Stimulated activated CD4-positive, alpha-beta T cell treated with anti-CD3 and anti-CD28 coated beads, Interleukin-4, amount 100 ng/mL, for 1 hour (primary cell): ENCODE measurements at regions not wholly inside any gene's neighbourhood (a gene's known extent, or its start where the extent isn't known, plus 50 kb on each side); places are given as distances from the start of the nearest gene placed in this dataset.
A peak's percentile ranks its signal among the peaks of the same experiment; 100 is the strongest.

Source experiments
- DNase-seq: peaks from one replicate; pipeline ENCODE4 v3.0.0-alpha.2; 2020

DNA sequence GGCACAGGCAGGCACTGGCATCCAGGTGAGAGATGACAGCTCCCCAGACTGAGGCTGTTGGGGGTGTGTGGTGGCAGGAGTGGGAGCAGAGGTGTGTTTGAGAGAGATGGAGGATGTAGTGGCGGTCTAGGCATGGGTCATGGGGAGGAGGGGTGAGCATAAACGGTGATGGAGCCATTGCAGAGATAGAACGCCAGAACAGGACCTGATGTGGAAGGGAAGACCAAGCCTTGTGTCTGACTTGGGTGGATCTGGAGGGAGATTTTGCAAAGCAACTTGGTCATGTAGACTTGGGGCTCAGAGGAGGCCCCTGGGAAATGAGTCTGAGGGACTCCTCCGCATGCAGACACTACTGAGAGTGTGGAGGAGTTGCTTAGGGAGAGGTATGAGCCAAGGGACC lies 50.0 kb upstream of the CLDN5 start:
- no peak for DNase-seq

DNA sequence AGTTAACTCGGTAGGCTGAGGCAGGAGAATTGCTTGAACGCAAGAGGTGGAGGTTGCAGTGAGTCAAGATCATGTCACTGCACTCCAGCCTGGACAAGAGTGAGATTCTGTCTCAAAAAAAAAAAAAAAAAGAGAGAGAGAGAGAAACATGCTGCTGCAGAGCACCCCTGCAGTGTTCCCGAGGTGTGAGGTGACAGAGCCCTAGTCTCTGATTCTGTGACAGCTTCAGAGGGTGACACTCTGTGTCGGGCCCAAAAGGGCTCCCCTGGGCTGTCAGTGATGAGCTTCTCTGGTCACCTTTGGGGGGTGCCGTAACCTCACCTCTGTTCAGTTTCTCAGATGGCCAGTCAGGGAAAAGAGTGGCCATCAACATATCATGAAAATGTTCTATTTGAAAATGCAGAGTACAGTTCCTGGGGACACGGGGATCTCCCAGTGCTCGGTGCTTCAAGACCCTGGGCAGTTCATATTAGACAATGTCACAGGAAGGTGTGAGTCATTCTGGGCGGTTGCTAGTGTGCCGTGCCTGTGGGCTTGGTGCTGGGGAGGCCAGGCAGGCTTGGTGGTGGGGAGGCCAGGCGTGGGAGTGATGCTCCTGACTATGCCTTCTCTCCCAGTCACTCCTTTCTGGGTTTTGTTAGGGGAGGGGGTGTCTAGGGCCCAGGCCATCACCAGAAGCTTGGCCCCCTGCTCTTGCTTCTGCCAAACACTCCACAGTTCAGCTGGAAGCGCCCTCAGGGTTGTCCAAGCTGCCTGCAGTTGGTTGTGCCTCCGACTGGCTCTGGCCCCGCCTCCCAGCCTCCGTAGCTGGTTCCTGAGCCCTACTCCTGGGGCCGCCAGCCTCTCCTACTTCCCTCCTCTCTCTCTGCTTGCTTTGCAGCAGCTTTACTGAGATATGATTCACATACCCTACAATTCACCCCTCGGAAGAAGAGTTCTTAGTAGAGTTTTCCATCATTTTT lies 52.5 kb upstream of the CLDN5 start:
- peak; percentile 58 for DNase-seq

DNA sequence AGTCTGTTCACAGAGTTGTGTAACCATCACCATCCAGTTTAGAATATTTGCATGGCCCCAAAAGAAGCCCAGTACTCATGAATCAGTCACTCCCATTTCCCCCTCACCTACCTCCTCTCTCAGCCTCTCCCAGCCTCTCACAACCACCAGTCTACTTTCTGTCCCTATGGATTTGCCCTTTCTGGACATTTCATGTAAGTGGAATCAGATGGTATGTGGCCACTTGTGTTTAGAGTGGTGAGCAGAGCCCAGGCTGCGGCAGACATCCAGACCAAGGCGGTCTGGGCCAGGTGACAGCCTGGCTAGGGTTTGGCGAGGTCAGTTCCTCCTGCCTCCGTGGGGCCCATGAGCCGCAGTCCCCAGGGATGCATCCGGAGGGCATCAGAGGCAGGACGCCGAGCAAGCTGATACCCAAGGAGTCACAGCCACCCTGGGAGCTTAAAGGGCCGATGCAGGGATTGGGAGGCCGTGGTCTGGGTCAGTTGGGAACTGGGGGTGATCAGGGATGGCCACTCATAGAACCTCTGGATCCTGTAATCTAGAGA lies 53.3 kb upstream of the CLDN5 start:
- DNase-seq = no peak

DNA sequence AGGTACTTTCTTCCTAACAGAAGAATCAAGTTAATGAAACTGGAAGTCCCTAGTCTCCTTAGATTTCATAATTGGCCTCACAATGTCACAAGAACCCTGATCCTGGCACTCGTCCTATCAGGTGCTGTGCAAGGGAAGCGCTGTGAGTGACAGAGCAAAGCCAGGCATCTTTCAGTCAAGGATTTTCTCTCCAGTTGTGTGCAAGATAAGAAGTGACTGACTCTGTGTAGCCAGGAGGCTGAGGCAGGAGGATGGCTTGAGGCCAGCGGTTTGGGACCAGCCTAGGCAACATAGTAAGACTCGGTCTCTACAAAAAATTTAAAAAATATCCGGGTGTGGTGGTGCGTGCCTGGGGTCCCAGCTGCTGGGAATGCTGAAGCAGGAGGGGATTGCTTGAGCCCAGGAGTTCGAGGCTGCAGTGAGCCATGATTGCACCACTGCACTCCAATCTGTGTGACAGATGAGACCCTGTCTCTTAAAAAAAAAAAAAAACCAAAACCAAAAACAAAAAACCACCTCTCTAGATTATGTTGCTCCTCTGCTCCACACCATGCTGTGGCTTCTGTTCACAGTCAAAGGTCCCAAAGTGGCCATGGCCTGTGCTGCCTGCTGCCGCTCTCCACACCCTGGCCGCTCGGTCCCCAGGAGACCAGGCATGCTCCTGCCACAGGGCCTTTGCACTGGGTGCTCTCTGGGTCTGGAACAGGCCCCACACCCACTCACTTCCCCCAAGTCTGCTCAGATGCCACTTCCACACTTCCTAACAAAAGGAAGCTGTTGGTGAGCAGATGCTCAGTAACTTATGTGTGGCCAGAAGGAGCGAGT lies 54.2 kb upstream of the CLDN5 start:
- DNase-seq = no peak

DNA sequence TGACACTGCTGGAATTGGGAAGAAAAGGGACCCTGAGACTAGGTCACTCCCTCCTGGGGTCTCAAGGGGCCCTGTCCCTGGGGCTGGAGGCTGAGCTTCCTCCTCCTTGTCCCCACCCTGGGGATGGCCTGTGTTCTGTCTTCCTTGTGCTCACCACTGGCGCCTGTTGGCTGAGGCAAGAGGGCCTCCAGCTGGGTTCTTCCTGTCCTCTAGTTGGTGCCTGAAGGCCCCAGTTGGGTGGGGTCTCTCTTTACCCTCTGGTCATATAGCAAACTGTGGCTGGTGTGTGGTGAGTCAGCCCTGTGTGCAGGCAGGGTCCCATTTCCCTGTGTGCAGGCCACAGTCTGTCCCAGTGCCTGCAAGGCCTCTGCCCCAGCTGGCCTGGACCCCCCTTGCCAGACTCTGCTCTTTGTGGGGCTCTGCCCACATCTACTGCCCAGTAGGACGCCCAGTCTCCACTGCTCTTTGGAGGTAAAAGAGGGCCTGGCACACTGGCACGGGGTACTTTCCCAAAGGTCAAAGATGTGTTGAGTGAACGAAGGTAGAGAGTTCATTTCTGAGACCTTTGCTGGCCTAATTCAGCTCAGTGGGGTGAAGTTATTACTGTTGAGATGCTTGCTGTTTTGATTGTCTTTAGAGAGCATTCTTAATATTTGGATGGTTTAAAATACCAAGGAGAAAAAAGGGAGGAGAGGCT lies 55.1 kb upstream of the CLDN5 start:
- DNase-seq = no peak

DNA sequence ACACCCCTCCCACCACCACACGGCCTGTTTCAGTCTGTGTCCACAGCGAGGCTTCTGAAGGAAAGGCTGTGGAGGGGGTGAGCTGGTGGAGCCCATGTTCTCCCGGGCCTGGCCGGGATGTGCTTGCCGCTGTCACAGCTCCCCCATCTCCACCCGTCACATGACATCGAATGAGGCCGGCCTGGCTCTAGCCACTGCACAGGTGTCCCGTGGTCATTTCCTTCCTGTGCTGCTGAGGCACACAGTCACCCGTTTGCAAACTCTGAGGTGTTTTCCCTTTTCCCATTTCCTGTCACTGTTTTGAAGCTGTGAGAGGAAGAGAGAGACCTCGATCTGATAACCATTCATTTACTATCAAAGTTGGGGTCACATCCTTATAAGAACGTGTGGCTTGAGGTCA lies 55.7 kb upstream of the CLDN5 start:
- DNase-seq = no peak

DNA sequence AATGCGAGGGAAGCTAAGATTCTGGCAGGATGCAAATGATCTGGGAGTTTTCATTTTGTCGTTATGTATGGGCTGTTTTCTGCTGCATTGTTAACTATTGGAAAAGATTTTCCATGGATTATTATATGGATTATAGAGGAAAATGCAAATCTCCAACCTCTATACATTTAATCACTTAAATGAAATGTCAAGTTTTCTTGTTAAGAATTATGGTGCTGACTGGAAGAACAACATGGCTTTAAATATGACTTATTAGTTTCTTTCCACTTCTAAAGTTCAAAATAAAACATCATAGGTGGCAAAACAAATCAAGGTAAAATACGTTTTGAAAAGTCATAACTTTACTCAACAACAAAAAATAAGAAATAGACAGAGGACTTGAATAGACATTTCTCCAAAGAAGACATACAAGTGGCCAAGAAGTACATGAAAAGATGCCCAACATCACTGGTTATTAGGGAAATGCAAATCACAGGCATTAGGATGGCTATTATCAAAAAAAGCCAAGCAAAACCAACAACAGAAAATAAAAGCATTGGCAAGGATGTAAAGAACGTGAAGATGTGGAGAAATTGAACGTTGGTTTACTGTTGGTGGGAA lies 56.2 kb upstream of the CLDN5 start:
- no peak for DNase-seq

DNA sequence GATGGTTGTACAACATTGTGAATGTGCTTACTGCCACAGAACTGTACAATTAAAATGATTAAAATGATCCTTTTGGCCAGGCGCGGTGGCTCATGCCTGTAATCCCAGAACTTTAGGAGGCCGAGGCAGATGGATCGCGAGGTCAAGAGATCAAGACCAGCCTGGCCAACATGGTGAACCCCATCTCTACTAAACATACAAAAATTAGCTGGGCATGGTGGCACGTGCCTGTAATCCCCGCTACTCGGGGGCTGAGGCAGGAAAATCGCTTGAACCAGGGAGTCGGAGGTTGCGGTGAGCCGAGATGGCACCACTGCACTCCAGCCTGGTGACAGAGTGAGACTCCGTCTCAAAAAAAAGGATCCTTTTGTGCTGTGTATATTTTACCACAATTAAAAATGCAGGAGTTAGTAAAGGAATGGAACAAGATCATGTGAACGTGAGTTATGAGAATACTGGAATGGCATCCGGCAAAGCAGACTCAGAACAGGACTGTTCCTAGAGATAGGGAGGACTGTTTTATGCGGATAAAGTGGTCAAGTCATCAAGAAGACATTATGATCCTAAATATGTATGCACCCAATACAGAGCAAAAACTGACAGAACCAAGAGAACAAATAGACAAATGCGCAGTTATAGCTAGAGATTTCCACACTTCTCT lies 58.0 kb upstream of the CLDN5 start:
- DNase-seq = no peak

DNA sequence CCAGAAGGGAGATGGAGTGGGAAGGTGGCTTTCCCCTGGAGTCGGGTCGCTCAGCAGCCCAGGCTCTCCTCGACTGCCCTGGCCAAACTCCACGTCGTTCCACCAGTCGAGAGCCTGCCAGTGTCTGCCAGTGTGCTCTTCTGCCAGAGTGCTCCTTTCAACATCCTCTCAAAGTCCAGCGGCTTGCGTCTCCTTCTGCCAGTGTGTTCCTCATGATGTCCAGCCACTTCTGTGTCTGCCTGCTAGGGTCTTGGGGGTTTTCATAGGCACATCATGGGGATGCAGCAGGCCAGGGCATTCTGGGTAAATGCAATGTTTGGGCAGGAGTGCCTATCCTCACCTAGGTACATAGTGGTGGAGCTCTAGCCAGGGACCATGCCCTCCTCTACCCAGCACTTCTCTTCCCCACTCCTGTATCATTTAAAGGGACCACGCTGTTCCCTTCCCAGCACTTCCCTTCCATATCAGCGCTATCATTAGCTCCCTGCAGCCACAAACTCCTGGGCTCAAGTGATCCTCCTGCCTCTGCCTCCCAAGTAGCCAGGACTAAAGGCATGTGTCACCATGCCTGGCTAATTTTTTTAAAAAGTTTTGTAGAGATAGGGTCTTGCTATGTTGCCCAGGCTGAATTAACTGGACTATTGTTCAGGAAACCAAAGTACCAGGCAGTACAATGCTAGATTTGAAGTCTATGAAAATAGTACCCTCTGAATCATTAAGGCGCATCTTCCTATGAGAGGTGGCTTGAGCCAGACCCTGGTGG lies 62.9 kb upstream of the CLDN5 start:
- DNase-seq = no peak

DNA sequence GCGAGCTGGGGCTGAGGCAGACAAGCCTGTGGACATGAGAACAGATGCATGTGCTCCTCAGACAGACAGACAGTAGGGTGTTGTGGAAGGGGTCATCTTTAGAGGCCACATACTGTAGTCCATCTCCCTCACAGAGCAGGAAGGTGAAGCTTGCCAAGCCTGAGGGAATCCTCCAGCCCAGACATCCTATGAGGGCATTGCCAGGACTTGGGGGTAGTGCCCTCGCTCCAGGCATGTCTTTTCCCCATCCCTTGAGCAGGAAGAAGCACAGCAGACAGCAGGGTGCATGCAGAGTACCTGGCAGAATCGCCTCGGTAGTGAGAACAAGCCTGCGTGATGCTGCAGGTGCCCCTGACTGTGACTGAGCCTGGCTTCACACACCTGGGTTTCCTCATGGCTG lies 66.5 kb upstream of the CLDN5 start:
- DNase-seq = no peak

DNA sequence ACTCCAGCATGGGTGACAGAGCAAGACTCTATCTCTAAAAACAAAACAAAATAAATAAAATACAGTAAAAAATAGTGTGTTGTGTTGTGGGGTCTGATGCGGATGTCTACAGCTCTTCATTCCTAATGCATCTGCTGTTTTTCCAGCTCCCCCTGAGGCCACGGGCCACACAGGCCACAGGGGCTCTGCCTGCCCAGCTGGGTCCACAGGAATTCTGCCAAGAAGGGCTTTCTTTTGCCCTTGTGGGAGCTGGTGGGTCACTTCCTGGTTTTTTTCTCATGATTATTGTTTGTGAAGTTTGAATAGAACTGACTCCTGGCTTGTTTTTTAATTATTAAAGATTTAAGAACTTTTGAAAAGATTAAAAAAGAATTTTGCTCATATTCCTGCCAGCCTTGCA lies 67.4 kb upstream of the CLDN5 start:
- DNase-seq = no peak

DNA sequence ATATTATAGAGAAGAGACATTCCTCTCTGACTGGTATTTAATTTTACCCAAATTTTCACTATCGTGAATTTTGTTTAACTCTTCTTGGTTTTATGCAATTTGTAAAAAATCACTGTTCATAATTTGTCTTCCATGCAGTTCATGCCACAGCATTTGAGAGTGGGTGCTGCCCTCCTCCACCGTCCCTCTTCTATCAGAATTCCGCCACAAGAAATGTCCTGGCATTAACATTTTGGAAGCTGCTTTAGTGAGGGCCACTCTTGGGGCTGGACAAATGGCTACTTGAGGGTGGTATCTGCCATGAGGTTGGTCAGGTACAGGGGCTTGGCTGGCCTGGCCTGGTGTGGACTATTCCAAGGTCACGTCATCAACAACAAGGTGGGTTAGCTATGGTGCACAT lies 68.3 kb upstream of the CLDN5 start:
- DNase-seq = no peak

DNA sequence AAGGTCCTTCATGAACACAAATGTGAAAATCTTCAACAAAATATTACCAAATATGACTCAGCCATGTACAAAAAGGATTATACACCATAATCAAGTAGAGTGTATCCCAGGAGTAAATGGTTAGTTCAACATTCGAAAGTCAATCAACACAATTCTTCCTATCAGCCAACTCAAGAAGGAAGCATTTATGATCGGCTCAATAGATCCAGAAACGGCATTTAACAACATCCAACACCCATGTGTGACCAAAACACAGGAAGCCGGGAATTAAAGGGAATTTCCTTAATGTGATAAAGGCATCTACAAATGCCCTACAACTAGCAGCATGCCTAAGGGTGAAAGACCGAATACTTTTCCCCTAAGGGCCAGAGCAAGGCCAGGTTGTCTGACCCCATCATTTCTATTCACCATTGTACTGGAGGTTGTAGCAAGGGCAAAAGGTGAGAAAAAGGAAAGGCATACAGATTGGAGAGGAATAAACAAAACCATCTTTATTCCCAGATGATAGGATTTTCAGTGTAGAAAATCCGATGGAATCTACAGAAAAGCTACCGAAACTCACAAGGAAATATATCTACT lies 69.9 kb upstream of the CLDN5 start:
- DNase-seq = no peak

DNA sequence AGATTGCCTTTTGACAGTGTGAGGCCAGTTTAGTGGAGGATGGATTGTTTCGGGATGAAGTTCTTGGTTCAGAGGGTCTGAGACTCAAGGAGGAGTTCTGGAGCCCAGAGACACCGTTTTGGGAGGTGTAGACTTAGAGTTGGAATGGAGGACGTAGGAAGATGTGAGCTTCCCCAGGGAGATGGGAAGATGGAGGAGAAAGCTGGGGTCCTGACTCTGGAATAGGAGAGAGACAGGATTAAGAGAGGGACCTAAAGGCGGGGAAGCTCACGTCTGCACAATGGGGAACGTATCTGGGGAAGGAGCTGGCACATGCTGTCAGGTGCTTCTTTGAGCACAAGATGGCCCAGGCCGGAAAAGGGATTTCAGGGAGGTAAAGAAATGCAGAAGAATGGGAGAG lies 71.3 kb upstream of the CLDN5 start:
- DNase-seq = no peak

DNA sequence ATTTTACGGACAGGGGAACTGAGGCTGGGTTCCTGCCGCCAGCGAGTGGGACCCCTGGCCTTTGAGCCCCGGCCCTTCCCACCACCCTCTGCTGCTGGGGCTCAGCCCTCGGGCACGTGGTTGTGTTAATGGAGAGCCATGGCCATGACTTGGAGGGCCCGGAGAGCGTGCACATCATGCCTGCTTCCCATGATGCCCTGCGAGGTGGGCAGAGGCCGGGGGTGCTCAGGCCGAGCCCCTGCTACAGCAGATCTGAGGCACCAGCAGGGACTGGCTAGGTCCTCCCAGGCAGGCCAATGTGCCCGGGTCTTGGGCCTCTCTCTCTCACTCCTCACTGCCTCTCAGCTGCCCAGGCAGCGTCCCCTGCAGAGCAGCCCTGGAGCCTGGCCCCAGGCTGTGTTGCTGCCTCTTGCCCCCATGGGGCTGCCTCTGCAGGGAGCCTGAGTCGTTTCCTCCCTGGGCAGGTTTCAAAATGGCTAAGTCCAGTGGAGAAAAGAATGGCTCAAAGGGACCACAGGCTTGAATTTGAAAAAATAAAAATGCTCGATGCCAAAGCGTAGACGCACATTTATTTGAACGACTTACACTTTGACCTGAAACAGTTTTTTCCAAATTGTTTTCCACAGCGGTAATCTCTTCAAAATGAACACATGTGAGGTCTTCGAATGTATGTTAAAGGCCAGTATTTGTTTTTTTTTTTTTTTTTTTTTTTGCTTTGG lies 72.6 kb upstream of the CLDN5 start:
- no peak for DNase-seq

DNA sequence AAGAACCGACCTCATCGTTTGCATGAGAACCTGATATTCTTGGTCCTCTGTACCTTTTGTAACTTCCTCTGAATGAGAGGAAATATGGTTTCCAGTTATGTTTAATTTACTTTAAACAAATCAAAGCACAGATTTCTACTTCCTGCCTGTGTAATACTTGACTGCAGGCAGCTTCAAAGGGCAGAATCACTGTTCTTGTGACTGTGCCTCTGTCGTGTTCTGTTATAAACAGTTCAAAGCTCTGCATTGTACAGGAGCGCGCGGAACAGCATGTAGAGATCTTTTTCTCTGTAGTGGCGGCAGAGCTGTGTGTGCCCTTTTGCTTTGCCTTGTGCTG lies 73.2 kb upstream of the CLDN5 start:
- no peak for DNase-seq

DNA sequence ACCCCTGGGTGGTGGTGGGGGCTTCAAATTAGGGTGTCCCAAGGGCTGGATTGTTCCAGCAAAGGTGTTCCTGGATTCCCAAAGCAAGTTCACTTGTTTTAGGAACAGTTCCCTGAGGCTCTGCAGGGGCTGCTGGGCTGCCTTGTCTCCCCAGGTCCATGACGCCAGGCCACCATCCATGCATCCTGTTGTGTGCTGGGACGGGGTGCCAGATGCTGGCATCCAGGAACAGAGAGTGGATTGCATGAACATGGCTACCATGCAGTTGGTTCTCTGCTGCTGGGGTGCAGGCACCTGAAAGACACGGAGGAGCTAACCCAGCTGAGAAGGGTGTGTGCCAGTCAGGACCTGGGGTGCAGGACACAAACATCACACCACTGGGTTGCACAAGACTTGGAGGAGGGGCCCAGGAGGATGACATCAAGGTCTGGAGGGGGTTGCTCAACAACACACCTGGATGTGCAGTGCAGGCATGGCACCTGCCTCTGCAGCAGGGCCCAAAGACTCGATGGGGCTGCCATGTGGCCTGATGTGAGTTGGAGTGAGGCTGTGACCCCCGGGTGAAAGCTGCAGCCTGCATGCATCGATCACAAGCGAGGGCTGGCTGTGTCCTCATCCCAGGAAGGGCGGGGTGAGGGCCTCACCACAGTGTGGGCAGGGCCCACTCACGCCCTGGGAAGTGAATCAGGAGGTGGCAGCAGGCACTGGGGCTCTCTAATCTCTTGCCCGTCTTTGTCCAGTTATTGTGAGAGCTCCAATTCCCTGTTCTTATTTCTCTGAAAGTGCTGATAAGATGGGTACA lies 74.0 kb upstream of the CLDN5 start:
- no peak for DNase-seq

DNA sequence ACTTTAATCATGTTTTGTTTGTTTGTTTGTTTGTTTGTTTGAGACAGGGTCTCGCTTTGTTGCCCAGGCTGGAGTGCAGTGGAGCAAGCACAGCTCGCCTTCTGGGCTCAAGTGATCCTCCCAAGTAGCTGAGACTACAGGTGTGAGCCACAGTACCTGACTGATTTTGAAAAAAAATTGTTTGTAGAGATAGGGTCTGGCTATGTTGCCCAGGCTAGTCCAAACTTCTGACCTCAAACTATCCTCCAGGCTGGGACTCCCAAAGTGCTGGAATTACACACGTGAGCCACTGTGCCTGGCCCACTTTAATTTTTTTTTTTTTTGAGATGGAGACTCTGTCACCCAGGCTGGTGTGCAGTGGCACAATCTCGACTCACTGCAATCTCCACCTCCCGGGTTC lies 74.8 kb upstream of the CLDN5 start:
- no peak for DNase-seq

DNA sequence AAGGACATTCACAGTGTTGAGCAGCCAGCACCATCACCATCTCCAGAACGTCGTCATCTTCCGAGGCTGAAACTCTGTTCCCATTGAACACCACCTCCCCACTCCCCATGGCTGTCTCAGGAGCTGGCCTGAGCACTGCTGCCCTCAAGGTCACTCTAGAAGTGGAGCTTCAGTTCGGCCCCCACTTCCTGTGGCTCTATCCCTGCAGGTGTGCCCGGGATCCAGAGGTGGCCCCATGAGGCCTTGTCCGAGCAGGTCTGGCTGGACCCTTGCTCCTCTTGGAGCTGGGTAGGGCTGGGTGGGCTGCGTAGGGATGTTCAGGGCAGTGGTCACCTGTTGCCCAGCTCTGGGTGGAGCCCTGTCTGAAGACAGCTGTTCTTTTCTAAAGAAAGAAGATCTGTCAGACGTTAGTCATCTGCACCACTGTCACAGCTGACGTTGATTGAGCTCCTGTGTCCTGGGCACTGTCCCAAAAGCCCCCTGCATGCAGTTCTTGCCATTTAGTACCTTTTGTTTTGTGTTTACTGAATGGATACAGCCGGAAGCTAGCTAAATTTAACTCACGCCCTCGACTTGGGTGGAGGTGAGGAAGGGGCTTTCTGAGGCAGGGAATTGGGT lies 75.5 kb upstream of the CLDN5 start:
- no peak for DNase-seq
